Keratinocyte (primary cell): ENCODE measurements at regions not wholly inside any gene's neighbourhood (a gene's known extent, or its start where the extent isn't known, plus 50 kb on each side); places are given as distances from the start of the nearest gene placed in this dataset.

ENCODE experiments used
- DNase-seq: peaks from one replicate; pipeline ENCODE4 v3.0.0-alpha.2; 2011; ENCODE audit warnings: low read depth, missing footprints, low spot score
- FAIRE-seq: peaks from 2 replicates; lab custom pipeline; 2011; peaks lifted over from hg19 to GRCh38; lab: Jason Lieb, UNC
- H2AFZ ChIP-seq: 2 replicates; pipeline ENCODE4 v1.6.0; 2012; ENCODE audit warnings: low read length, control low read depth, inconsistent platforms; ENCODE audit not compliant: control insufficient read depth
- H3K27ac ChIP-seq: 2 replicates; pipeline ENCODE4 v1.5.1; 2011; ENCODE audit warnings: low read length; ENCODE audit not compliant: control insufficient read depth, insufficient read depth
- H3K27me3 ChIP-seq: 3 replicates; pipeline ENCODE4 v1.6.0; 2011; ENCODE audit warnings: low read length; ENCODE audit not compliant: control insufficient read depth, insufficient read depth; ENCODE audit errors: extremely low read depth
- H3K36me3 ChIP-seq, 2 experiments: 2 replicates in 1 of 2; 3 replicates in 1 of 2; pipeline ENCODE4 v1.5.1; 2011; ENCODE audit warnings: low read length in 2 of 2, mild to moderate bottlenecking in 1 of 2; ENCODE audit not compliant: control insufficient read depth in 2 of 2, insufficient read depth in 2 of 2; ENCODE audit errors: extremely low read depth in 1 of 2
- H3K4me1 ChIP-seq: 3 replicates; pipeline ENCODE4 v1.5.1; 2011; ENCODE audit warnings: low read length; ENCODE audit not compliant: control insufficient read depth, insufficient read depth; ENCODE audit errors: extremely low read depth
- H3K4me2 ChIP-seq: 3 replicates; pipeline ENCODE4 v1.6.0; 2011; ENCODE audit warnings: low read depth, low read length; ENCODE audit not compliant: control insufficient read depth, insufficient read depth; ENCODE audit errors: extremely low read depth
- H3K4me3 ChIP-seq, 3 experiments: fragments of 200-600 bp in 1 of 3; sonication (generic) in 1 of 3; 2 replicates in 2 of 3; 3 replicates in 1 of 3; pipeline ENCODE4 v1.5.1; 2011 to 2016; ENCODE audit warnings: low read length in 3 of 3, mild to moderate bottlenecking in 3 of 3, control low read depth in 2 of 3, inconsistent platforms in 1 of 3, low read depth in 1 of 3, mixed read lengths in 1 of 3, mixed run types in 1 of 3, moderate library complexity in 1 of 3; ENCODE audit not compliant: control insufficient read depth in 2 of 3, insufficient read depth in 2 of 3; ENCODE audit errors: extremely low read depth in 1 of 3
- H3K79me2 ChIP-seq: 2 replicates; pipeline ENCODE4 v1.6.0; 2012; ENCODE audit warnings: low read length; ENCODE audit not compliant: control insufficient read depth, insufficient read depth
- H3K9ac ChIP-seq: 3 replicates; pipeline ENCODE4 v1.6.0; 2011; ENCODE audit warnings: low read length; ENCODE audit not compliant: control insufficient read depth, insufficient read depth; ENCODE audit errors: extremely low read depth
- H3K9me1 ChIP-seq: 3 replicates; pipeline ENCODE4 v1.6.0; 2011; ENCODE audit warnings: low read length; ENCODE audit not compliant: control insufficient read depth, insufficient read depth; ENCODE audit errors: extremely low read depth
- H3K9me3 ChIP-seq: 2 replicates; pipeline ENCODE4 v1.5.1; 2012; ENCODE audit warnings: low read depth, low read length; ENCODE audit not compliant: control insufficient read depth
- H4K20me1 ChIP-seq: 3 replicates; pipeline ENCODE4 v1.6.0; 2011; ENCODE audit warnings: low read length; ENCODE audit not compliant: control insufficient read depth, insufficient read depth; ENCODE audit errors: extremely low read depth
- EZH2 ChIP-seq: IDR thresholded peaks from one replicate; pipeline ENCODE4 v1.6.1; 2012; ENCODE audit warnings: inconsistent platforms, mild to moderate bottlenecking, low read length, moderate library complexity
- dilution Hi-C: fragments of 300-500 bp; cut with MboI; formaldehyde crosslinking; loops from one replicate; pipeline ENCODE4 v1.7.0; 2020; ENCODE audit warnings: low sequenced_read_pairs; ENCODE audit not compliant: extremely low pct_ligation_motif_present
- small RNA-seq, 3 experiments: library from RNA; depleted of rRNA; stranded (forward); fragments of <200 nt; gene quantifications; one replicate each; pipeline ENCODE3, GENCODE V24; 2012; ENCODE audit warnings: low read depth in 3 of 3, low replicate concordance in 1 of 3; ENCODE audit not compliant: insufficient read length in 3 of 3
- TF ChIP-seq, protein P1 (sequence below), 3 experiments: IDR thresholded peaks in 1 of 3; conservative IDR thresholded peaks in 1 of 3; optimal IDR thresholded peaks in 1 of 3; 2 replicates in 2 of 3; 3 replicates in 1 of 3; pipeline versions ENCODE3 to v1.5.1; 2011; ENCODE audit warnings: low read length in 3 of 3, mild to moderate bottlenecking in 3 of 3, moderate library complexity in 2 of 3, control low read depth in 1 of 3, inconsistent platforms in 1 of 3; ENCODE audit not compliant: insufficient read depth in 2 of 3; ENCODE audit errors: extremely low read depth in 1 of 3

DNA sequence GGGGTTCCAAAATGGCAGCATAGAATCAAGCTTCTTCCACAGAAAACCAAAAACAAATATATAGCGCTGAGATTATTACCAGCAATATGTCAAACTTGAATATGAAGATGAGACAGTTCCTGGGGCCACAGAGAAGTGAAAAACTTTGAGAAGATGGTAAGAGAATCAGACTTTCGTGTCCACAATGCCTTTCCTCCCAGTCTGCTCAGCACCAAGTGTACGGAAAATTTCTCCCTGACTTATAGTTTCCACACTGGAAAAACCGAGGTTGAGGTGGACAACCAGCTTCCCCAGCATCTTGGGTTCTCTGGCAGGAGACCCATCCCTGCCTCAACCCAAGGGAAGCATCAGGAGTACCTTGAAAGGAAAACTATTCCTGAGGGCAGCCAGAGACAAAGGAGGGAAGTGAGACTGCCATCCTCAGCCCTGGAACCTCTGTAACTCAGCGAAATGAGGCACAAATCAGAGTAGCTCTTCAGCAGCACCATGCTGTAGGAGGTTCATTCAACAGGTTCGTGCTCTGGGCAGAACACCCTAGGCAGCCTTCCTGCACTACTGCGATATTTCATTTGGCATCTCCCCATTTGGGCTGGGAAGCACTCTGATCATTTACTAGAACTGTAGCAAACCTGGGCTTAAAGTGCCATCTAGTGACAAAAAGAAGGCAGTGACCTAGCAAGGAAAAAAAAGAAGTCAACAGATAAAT, 52.4 kb upstream of the CAPRIN2 start:
- Histone ChIP-seq H3K4me1 (peaks cover 5% of the 10 kb centered on the region), H3K27me3 (no peaks in the 10 kb centered on the region), H3K4me3 (no peak overlapping the region), H3K4me2 (no peak overlapping the region), H4K20me1 (no peaks in the 10 kb centered on the region), H2AFZ (no peak overlapping the region), H3K27ac (no peak overlapping the region), H3K9me3 (no peaks in the 10 kb centered on the region), H3K9ac (no peak overlapping the region), H3K36me3 (no peaks in the 10 kb centered on the region), H3K79me2 (no peaks in the 10 kb centered on the region), H3K9me1 (no peaks in the 10 kb centered on the region)
- FAIRE-seq (peak; percentile 84), DNase-seq (no peak)
- TF ChIP-seq EZH2 = no peak
- TF ChIP-seq, protein P1, sequence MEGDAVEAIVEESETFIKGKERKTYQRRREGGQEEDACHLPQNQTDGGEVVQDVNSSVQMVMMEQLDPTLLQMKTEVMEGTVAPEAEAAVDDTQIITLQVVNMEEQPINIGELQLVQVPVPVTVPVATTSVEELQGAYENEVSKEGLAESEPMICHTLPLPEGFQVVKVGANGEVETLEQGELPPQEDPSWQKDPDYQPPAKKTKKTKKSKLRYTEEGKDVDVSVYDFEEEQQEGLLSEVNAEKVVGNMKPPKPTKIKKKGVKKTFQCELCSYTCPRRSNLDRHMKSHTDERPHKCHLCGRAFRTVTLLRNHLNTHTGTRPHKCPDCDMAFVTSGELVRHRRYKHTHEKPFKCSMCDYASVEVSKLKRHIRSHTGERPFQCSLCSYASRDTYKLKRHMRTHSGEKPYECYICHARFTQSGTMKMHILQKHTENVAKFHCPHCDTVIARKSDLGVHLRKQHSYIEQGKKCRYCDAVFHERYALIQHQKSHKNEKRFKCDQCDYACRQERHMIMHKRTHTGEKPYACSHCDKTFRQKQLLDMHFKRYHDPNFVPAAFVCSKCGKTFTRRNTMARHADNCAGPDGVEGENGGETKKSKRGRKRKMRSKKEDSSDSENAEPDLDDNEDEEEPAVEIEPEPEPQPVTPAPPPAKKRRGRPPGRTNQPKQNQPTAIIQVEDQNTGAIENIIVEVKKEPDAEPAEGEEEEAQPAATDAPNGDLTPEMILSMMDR (optimal IDR thresholded peaks at IDR 0.05 in 1 of 3, IDR thresholded peaks at IDR 0.05 in 1 of 3, conservative IDR thresholded peaks at IDR 0.05 in 1 of 3; ENCODE audit: extremely low read depth in 1 of 3, insufficient read depth in 2 of 3, low read length in 3 of 3) = peak; percentile 46 to 74 (median 61)
- dilution Hi-C loops = no loop called here

DNA sequence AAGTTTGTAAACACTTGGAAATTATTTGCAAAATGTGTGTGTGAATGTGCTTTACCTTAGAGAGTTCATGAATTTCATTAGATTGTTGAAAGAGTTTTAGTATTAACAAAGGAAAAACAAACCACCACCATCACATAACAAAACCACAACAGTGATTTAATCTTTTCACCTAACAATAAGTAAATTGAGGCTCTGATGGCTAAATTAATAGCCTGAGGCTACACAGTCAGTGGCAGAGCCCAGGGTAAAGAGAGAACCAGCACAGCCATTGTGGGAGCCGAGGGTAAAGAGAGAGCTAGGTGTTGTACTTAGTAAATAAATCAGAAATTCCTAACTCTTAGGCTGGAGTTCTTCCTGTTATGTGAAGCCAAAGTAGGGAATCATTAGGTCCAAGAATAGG, 51.2 kb upstream of the CAPRIN2 start:
- H3K9me3 ChIP-seq = no peaks in the 10 kb centered on the region
- H3K36me3 ChIP-seq = no peaks in the 10 kb centered on the region
- peaks cover 2% of the 10 kb centered on the region for H3K9me1 ChIP-seq
- no peak overlapping the region for H3K9ac ChIP-seq
- peak; percentile 71 for FAIRE-seq
- H4K20me1 ChIP-seq = no peaks in the 10 kb centered on the region
- no peak overlapping the region for H2AFZ ChIP-seq
- DNase-seq = no peak
- no peaks in the 10 kb centered on the region for H3K27me3 ChIP-seq
- H3K27ac ChIP-seq = no peak overlapping the region
- no peak overlapping the region for H3K4me2 ChIP-seq
- peaks cover 5% of the 10 kb centered on the region for H3K4me1 ChIP-seq
- TF ChIP-seq, protein P1 (optimal IDR thresholded peaks at IDR 0.05 in 1 of 3, IDR thresholded peaks at IDR 0.05 in 1 of 3, conservative IDR thresholded peaks at IDR 0.05 in 1 of 3; ENCODE audit: extremely low read depth in 1 of 3, insufficient read depth in 2 of 3, low read length in 3 of 3) = no peak
- no peak for TF ChIP-seq EZH2
- H3K4me3 ChIP-seq = no peak overlapping the region
- dilution Hi-C loops = no loop called here
- no peaks in the 10 kb centered on the region for H3K79me2 ChIP-seq

Small RNA genes lying in the stretch of these regions (small RNA-seq; reads per million reads assigned to genes)
- gene PPIAP44 = 0 reads per million in 3 experiments
